ENCODE measurements at regions not wholly inside any gene's neighbourhood (a gene's known extent, or its start where the extent isn't known, plus 50 kb on each side); places are given as distances from the start of the nearest gene placed in this dataset.

DNA sequence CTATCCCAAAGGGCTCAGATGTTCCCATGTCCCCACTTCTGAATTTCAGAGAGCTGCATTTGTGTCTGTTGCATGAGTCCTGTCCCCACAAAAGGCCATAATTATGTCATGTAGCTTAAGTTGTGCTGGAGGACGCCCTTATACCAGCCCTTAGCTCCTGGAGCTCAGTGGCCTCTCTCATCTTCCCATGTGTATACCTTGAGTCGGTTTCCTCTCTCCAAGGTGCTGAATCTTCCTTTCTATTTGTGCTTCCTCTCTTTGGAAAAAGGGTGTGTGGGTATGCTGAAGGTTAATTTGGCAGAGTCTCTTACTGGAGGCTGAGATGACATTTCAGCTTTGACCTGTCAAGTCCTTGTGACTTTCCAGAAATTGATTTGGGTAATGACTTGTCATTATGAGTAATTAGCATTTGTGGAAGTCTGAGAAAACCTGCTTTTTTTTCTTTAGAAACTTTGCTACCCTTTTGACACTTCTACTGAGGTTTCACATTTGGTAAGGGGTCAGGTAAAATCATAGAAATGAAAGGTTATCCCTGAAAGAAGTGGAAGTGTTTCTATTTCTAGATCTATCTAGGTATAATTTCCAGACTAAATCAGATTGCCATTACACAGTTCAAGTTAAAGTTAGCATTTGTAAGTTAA, 185.4 kb downstream of the ABCC12 start:
- no peak for FAIRE-seq
- no peak for TF ChIP-seq SPI1 (IDR thresholded peaks at IDR 0.05; ENCODE audit: low read depth, low read length)
- TF ChIP-seq PAX5 (IDR thresholded peaks at IDR 0.05; ENCODE audit: insufficient read depth, low read length, severe bottlenecking): no peak
- TF ChIP-seq TAF1 (IDR thresholded peaks at IDR 0.05; ENCODE audit: low read depth, low read length): no peak
- TF ChIP-seq POU2F2 (IDR thresholded peaks at IDR 0.05; ENCODE audit: low read depth, low read length): no peak
- TF ChIP-seq POLR2A (IDR thresholded peaks at IDR 0.05; ENCODE audit: low read depth, low read length): no peak
- DNase-seq (ENCODE audit: insufficient read length, low spot score): no peak

DNA sequence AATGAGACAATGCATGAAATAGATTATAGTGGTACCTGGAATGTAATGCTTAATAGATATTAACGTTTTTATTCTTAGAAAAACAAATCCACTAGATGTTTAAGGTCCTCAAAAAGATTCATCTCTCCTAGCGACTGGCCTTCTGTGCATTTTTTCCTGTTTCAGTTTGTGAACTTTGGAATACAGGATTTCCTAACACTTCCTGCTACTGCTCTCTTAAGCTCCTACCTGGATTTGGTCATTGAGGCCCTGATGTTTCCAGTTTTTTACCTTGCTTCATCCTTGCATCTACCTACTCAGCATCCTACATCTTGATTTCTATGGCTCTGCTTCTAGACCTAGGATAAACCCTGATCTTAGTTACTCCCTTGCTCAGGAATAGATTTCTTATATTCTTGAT, 188.4 kb downstream of the ABCC12 start:
- FAIRE-seq (no peak), DNase-seq (ENCODE audit: insufficient read length, low spot score) (no peak)
- TF ChIP-seq POLR2AphosphoS5 (IDR thresholded peaks at IDR 0.05; ENCODE audit: low read depth, low read length) (no peak), TAF1 (IDR thresholded peaks at IDR 0.05; ENCODE audit: low read depth, low read length) (no peak), SPI1 (IDR thresholded peaks at IDR 0.05; ENCODE audit: low read depth, low read length) (no peak), PAX5 (IDR thresholded peaks at IDR 0.05; ENCODE audit: insufficient read depth, low read length, severe bottlenecking) (no peak), POLR2A (IDR thresholded peaks at IDR 0.05; ENCODE audit: low read depth, low read length) (no peak), POU2F2 (IDR thresholded peaks at IDR 0.05; ENCODE audit: low read depth, low read length) (no peak)

GRCh38 chr16:47966325-47966724, 189.5 kb downstream of the ABCC12 start:
- DNase-seq (ENCODE audit: insufficient read length, low spot score) (no peak), FAIRE-seq (no peak)
- TF ChIP-seq POU2F2 (IDR thresholded peaks at IDR 0.05; ENCODE audit: low read depth, low read length) (no peak), POLR2AphosphoS5 (IDR thresholded peaks at IDR 0.05; ENCODE audit: low read depth, low read length) (no peak), SPI1 (IDR thresholded peaks at IDR 0.05; ENCODE audit: low read depth, low read length) (no peak)

DNA sequence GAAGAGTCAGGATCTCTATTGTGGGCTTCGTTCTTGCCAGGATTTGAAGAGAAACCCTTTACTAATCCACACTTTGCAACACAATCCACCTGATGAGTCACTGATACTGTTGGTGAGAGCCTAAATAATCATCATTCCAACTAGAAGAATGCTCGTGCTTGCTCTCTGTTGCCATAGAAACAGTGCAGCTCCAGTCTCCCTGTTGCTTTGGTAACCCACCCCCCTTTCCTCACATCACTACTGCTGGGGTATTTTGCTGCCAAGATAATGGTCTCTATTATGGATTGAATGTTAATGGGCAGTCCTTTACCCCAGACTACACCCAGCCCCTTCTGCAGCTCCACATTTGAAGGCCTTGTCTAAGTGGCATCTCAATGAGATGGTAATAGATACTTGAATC, 190.4 kb downstream of the ABCC12 start:
- FAIRE-seq: no peak
- TF ChIP-seq POLR2A (IDR thresholded peaks at IDR 0.05; ENCODE audit: low read depth, low read length) (no peak), POU2F2 (IDR thresholded peaks at IDR 0.05; ENCODE audit: low read depth, low read length) (no peak), POLR2AphosphoS5 (IDR thresholded peaks at IDR 0.05; ENCODE audit: low read depth, low read length) (no peak), TAF1 (IDR thresholded peaks at IDR 0.05; ENCODE audit: low read depth, low read length) (no peak)
- DNase-seq (ENCODE audit: insufficient read length, low spot score): no peak

DNA sequence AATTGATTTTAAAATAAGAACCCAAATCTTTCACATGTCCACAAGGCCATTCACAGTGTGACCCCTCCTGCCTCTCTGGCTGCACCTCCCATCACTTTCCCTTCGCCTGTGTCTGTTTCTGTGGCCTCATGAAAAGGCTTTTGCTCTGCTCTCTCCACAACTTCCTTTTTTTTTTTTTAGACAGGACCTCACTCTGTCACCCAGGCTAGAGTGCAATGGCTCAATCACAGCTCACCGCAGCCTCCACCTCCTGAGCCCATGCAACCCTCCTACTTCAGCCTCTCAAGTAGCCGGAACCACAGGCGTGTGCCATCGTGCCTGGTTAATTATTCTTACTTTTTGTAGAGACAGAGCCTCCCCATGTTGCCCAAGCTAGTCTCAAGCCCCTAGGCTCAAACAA, 197.1 kb downstream of the ABCC12 start:
- FAIRE-seq (no peak), DNase-seq (ENCODE audit: insufficient read length, low spot score) (no peak)
- TF ChIP-seq TAF1 (IDR thresholded peaks at IDR 0.05; ENCODE audit: low read depth, low read length) (no peak), PAX5 (IDR thresholded peaks at IDR 0.05; ENCODE audit: insufficient read depth, low read length, severe bottlenecking) (no peak), POU2F2 (IDR thresholded peaks at IDR 0.05; ENCODE audit: low read depth, low read length) (no peak), SPI1 (IDR thresholded peaks at IDR 0.05; ENCODE audit: low read depth, low read length) (no peak), POLR2AphosphoS5 (IDR thresholded peaks at IDR 0.05; ENCODE audit: low read depth, low read length) (no peak), POLR2A (IDR thresholded peaks at IDR 0.05; ENCODE audit: low read depth, low read length) (no peak)

DNA sequence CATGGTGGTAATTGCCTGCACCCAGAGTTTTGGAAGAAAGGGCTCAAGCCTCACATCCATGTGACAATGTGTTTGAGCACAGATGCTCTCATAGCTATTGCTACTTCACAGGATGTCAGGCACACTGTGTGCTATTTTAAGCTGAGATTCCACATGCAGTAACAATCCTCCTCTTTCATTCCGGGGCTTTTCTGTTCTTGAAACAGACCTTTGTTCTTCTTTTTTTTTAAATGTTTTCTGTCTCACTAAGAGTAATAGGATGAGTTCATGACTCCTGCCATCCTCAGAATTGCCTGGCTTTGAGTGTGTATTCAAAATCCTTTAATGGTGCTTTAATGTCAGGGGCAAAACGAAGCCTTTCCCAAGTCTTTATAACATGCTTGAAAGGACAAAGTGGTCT, 198.9 kb downstream of the ABCC12 start:
- DNase-seq (ENCODE audit: insufficient read length, low spot score) (no peak), FAIRE-seq (no peak)
- TF ChIP-seq POU2F2 (IDR thresholded peaks at IDR 0.05; ENCODE audit: low read depth, low read length) (no peak), SPI1 (IDR thresholded peaks at IDR 0.05; ENCODE audit: low read depth, low read length) (no peak), POLR2AphosphoS5 (IDR thresholded peaks at IDR 0.05; ENCODE audit: low read depth, low read length) (no peak), TAF1 (IDR thresholded peaks at IDR 0.05; ENCODE audit: low read depth, low read length) (no peak)

GRCh38 chr16:47949714-47950113, 206.1 kb downstream of the ABCC12 start:
- FAIRE-seq: no peak
- TF ChIP-seq POLR2AphosphoS5 (IDR thresholded peaks at IDR 0.05; ENCODE audit: low read depth, low read length) (no peak), PAX5 (IDR thresholded peaks at IDR 0.05; ENCODE audit: insufficient read depth, low read length, severe bottlenecking) (no peak), SPI1 (IDR thresholded peaks at IDR 0.05; ENCODE audit: low read depth, low read length) (no peak), TAF1 (IDR thresholded peaks at IDR 0.05; ENCODE audit: low read depth, low read length) (no peak), POLR2A (IDR thresholded peaks at IDR 0.05; ENCODE audit: low read depth, low read length) (no peak), POU2F2 (IDR thresholded peaks at IDR 0.05; ENCODE audit: low read depth, low read length) (no peak)
- DNase-seq (ENCODE audit: insufficient read length, low spot score): no peak

GRCh38 chr16:47949276-47949675, 206.5 kb downstream of the ABCC12 start:
- DNase-seq (ENCODE audit: insufficient read length, low spot score): no peak
- FAIRE-seq: no peak
- TF ChIP-seq POU2F2 (IDR thresholded peaks at IDR 0.05; ENCODE audit: low read depth, low read length): no peak
- no peak for TF ChIP-seq TAF1 (IDR thresholded peaks at IDR 0.05; ENCODE audit: low read depth, low read length)
- TF ChIP-seq PAX5 (IDR thresholded peaks at IDR 0.05; ENCODE audit: insufficient read depth, low read length, severe bottlenecking): no peak
- TF ChIP-seq POLR2AphosphoS5 (IDR thresholded peaks at IDR 0.05; ENCODE audit: low read depth, low read length): no peak
- TF ChIP-seq POLR2A (IDR thresholded peaks at IDR 0.05; ENCODE audit: low read depth, low read length): no peak
- TF ChIP-seq SPI1 (IDR thresholded peaks at IDR 0.05; ENCODE audit: low read depth, low read length): no peak

DNA sequence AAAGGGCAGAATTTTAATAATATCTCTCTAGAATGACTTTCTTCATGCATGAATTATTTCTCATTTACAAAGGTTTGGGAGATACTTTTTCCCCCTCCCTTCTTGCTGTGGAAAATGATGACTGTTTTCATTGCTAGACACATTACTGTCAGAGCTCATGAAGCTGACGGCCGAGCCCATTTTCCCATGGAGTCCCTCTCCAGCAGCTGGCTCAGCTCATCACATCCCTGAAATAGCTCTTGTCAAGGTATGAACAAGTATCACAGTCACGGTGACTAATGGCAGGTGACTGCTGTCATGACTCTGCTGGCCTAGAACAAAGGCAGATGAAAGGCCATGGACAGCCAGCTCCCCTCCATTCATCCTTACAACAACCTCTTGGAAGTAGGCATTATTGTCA, 208.1 kb downstream of the ABCC12 start:
- DNase-seq (ENCODE audit: insufficient read length, low spot score): no peak
- TF ChIP-seq TAF1 (IDR thresholded peaks at IDR 0.05; ENCODE audit: low read depth, low read length) (no peak), PAX5 (IDR thresholded peaks at IDR 0.05; ENCODE audit: insufficient read depth, low read length, severe bottlenecking) (no peak), POU2F2 (IDR thresholded peaks at IDR 0.05; ENCODE audit: low read depth, low read length) (no peak), POLR2A (IDR thresholded peaks at IDR 0.05; ENCODE audit: low read depth, low read length) (no peak), SPI1 (IDR thresholded peaks at IDR 0.05; ENCODE audit: low read depth, low read length) (no peak), POLR2AphosphoS5 (IDR thresholded peaks at IDR 0.05; ENCODE audit: low read depth, low read length) (no peak)
- no peak for FAIRE-seq

GRCh38 chr16:47946092-47946491, 209.7 kb downstream of the ABCC12 start:
- no peak for DNase-seq (ENCODE audit: insufficient read length, low spot score)
- no peak for FAIRE-seq
- TF ChIP-seq POLR2A (IDR thresholded peaks at IDR 0.05; ENCODE audit: low read depth, low read length) (no peak), POLR2AphosphoS5 (IDR thresholded peaks at IDR 0.05; ENCODE audit: low read depth, low read length) (no peak), TAF1 (IDR thresholded peaks at IDR 0.05; ENCODE audit: low read depth, low read length) (no peak), PAX5 (IDR thresholded peaks at IDR 0.05; ENCODE audit: insufficient read depth, low read length, severe bottlenecking) (no peak), POU2F2 (IDR thresholded peaks at IDR 0.05; ENCODE audit: low read depth, low read length) (no peak), SPI1 (IDR thresholded peaks at IDR 0.05; ENCODE audit: low read depth, low read length) (no peak)
